HG02678 (cell line): ENCODE measurements at regions not wholly inside any gene's neighbourhood (a gene's known extent, or its start where the extent isn't known, plus 50 kb on each side); places are given as distances from the start of the nearest gene placed in this dataset.

Experiments used
- ATAC-seq: cut with Tn5 transposase; IDR thresholded peaks from one replicate; pipeline ENCODE4 v1.9.1; 2021; ENCODE audit warnings: mild to moderate bottlenecking, moderate library complexity; ENCODE audit not compliant: unreplicated experiment

GRCh38 chr5:74956278-74956677, 90.1 kb upstream of the FAM169A start:
- no peak for ATAC-seq

DNA sequence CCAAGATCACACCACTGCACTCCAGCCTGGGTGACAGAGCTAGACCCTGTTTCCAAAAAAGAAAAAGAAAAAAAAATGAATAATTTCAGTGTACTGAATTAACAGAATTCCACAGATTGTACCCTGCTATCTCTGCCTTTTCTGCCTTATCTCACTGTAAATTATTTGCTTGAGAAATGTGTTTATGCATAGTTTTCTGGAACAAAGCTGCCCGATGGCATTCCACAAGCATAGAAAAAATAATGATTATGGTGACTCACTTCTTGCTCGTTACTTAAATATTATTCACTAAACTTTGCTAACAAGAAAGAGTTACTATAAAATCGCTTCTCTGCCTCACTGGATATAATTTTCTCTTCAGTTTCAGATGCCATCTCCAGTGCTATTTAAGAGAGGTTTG, 88.7 kb upstream of the FAM169A start:
- no peak for ATAC-seq

GRCh38 chr5:74953937-74954720, 87.9 kb upstream of the FAM169A start:
- ATAC-seq: no peak

DNA sequence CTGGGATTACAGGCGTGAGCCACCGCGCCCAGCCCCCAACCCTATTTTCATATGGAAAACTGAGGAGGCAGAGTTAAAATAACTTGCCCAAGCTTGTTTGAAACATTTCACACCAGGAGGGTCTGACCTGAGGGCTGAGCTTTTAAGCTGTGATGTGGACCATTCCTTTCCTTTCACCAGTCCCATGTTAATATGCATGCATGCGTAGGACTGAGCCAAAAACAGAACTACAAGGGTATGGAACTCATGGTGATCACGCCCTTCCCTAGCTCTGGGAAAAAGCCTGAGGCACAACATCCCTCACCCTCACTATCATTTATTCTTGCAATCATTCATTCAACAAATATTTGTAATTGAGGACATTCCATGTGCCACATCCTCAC, 87.4 kb upstream of the FAM169A start:
- no peak for ATAC-seq

GRCh38 chr5:74952406-74952805, 86.2 kb upstream of the FAM169A start:
- ATAC-seq: no peak

- ATAC-seq: no peak
These were observed 85.7 kb upstream of the FAM169A start for GRCh38 chr5:74951865-74952264.

DNA sequence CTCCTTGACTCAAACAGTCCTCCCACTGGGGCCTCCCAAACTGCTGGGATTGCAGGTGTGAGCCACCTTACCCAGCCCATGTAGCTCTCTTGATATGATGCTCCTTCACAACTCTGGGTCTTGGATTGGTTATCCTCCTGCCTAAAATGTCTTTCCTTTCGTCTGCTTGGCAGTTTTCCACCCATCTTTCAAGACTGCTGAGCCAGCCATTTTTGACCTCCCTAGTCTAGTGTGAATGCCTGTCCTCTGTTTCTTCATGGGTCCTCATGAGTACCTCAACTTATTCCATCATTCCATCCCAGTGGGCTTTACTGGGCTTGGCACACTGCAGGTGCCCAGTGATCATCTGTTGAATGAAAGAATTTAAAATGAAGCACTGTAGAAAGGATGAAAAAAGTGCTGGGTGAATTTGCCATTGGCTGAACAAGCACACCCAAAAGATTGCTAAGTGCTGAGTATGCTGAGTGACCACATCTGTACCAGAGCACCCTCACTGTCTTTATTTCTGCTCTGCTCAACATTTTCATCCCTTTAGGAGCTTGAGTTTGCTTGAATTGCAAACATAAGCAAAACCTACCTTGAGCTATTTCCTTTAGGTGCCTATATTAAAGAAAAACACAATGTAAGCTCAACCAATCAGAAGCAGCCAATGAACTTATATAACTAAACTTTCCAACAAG, 84.8 kb upstream of the FAM169A start:
- no peak for ATAC-seq

- no peak for ATAC-seq
These were observed 83.8 kb upstream of the FAM169A start for GRCh38 chr5:74949976-74950375.

DNA sequence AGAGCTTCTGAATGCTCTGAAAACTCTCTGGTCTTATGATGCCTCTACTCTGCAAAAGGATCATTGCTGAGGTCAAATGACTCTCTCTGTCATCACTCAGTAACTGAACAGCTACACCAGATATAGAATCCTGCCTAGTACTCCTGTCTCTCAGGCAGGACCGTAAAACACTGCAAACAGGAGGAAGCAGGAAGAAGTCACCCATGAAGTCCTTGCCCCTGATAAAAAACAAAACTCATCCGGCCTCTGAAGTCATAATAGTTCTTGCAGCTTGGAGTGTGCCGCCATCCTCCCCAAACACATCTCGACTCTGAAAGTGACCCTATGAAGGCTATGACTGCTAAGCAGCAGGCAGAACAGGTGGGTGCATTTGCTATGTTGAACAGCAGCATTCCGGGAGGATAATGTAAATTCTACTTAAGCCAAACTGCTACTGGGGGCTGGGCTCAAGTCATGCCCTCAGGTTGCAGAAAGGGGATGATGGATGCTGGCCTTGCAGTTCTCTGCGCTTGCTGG, 81.9 kb upstream of the FAM169A start:
- ATAC-seq: no peak

DNA sequence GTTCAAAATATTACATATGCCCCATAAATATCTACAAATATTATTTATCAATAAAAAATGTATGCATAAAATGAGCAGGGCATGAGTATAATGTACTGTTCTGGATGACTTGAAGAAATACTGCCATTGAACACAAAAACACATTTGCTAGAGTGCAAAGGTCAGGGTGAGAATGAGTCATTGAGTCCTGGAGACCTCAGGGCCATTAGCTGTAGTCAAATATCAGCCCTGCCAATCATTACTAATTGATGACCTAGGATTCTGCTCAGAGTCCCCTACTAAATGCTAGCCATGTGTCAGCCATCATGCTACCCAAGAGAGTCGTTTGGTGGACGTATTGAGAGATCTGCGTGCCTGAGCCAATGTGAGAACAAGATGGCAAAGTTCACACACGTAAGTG, 80.3 kb upstream of the FAM169A start:
- ATAC-seq: no peak

DNA sequence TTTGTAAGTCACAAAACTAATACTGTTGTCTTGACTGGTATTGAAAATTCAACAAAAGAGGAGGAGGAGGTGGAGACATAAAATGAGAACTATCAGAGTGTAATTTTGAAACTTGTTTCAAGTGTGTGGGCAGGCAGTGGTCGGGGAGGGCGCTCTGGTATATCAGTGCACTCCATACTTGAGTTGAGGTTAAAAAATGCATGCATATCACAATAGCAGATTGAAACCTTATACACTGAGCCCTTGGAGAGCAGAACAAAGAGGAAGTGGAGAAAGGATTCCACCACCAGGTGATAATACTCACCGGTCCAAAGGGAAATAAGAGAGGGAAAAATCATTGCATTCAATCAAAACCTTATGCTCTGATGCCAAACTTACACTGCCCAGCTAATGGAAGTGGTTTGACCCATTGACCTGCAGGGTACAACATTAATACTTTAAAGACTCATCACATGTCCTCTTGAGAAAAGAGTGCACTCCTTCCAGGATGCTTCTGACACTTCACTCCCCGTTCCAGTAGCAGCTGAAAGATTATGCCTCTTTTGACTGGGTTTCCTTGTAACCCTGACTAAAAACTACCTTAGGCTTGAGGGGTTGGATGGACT, 79.5 kb upstream of the FAM169A start:
- ATAC-seq: peak; percentile 85

DNA sequence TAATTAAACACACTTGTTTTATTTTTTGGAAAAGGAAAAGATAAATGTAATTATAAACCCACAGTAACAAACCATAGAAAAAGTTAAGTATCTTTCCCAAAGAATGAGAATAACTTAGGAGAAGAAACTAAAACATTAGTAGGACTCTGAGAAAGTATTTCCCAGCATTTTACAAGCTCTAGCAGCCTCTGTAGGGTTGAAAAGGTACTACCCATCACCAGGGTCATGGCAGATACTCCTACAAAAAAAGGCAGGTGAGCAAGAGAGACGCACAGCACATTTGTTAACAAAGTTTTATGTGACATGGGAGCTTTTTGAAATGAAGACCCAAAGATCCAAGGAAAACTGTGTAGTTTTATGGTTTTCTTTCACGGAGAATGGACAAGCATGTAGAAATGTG, 77.7 kb upstream of the FAM169A start:
- ATAC-seq: no peak

DNA sequence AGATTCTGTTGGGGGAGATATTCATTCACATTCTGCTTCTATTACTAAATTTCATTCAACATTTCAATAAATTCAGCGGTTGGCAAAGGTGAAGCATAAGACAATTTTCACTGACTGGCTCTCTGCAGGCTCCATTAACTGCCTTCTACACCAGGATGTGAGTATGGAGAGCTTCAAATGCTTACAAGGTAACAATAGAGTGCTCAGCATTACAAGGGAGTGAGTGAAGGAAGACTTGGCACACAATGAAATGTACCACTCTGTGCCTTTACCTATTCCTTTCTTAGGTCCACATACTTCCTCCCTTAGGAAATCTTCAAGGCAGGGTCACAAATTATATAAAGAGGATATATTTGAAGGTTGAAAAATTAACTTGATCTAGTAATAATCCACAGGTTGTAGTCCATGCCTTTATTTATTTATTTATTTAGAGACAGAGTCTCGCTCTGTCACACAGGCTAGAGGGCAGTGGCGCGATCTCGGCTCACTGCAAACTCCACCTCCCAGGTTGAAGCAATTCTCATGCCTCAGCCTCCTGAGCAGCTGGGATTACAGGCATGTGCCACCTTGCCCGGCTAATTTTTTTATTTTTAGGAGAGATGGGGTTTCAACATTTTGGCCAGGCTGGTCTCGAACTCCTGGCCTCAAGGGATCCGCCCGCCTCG, 76.6 kb upstream of the FAM169A start:
- ATAC-seq: no peak

DNA sequence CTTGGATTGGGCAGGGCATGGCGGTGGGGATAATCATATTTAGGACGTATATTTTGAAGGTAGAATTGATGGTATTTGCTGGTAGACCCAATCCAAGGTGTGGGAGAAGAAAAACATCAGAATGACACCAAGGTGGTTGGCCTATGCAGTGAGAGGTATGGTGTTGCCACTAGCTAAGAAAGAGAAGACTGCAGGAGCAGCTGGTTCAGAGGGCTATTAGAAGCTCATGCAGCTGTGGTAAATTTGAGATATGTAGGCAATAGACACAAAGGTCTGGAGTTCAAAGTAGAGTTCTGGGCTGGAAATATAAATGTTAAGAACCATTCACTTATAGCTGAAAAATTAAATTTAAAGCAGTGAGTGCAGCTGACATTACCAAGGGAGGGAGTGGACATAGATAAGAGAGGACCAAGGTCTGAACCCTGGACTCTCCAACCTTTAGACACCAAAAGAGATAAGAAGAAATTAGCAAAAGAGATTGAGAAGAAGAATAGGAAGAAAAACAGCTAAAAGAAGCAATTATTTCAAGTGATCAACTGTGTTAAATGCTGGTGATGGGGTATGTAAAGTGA, 74.7 kb upstream of the FAM169A start:
- ATAC-seq: no peak

- ATAC-seq: no peak
These were observed 72.2 kb upstream of the FAM169A start for GRCh38 chr5:74938250-74938933.

DNA sequence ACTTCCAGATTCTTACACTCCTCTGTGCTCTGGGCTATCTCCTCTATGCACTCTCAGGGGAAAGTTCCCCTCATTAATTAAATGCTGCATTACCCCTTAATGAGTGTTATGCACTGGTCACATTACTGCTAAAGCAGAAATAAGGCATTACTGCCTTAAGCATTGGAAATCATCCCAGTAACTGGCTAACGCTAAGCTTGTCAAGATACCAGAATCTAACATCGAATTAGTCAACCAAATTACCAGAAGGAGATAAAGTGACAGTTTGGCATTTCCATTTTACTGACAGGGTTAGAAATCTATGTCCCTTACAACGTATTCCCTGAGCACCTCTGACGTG, 69.5 kb upstream of the FAM169A start:
- no peak for ATAC-seq

- ATAC-seq: no peak
These were observed 69.0 kb upstream of the FAM169A start for GRCh38 chr5:74934949-74935751.

- ATAC-seq: no peak
These were observed 61.1 kb upstream of the FAM169A start for GRCh38 chr5:74927336-74927735.

DNA sequence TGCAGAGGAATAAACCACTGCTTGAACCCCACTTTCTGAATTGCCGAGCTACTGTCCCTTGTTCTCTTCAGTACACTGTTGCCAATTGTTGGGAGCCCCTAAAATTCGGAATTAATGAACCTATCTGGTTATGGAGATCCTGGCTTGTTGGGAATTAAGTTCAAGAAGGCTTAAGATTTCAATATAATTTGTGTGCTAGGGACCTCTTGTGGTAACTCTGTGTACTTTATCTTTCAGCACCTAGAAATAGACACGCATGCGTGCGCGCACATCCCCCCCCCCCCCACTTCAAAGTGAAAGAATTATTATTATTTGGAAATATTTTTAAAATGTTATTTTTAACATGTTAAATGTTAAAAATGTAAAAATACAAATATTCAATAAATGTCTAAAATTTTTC, 53.3 kb upstream of the FAM169A start:
- no peak for ATAC-seq

- no peak for ATAC-seq
These were observed 52.9 kb upstream of the FAM169A start for GRCh38 chr5:74919041-74919440.
